OCI-LY3 (cell line): ENCODE measurements at regions not wholly inside any gene's neighbourhood (a gene's known extent, or its start where the extent isn't known, plus 50 kb on each side); places are given as distances from the start of the nearest gene placed in this dataset.
"Not testable (repeated sequence)": the region's sequence is repeated elsewhere in the genome, so short reads cannot be mapped to it uniquely, and the experiment has no call there.

Experiments used
- H2AFZ ChIP-seq: fragments of 200-600, 300-600 bp; shearing (Covaris generic); 2 replicates; pipeline ENCODE4 v1.6.0; 2014; ENCODE audit warnings: antibody characterized with exemption, low read depth, low read length
- H3K27ac ChIP-seq: fragments of 200-600, 300-600 bp; sonication (generic); 2 replicates; pipeline ENCODE4 v1.5.1; 2014; ENCODE audit warnings: mild to moderate bottlenecking, low read length, moderate library complexity, mixed read lengths
- H3K27me3 ChIP-seq: fragments of 200-600, 300-600 bp; sonication (generic); 2 replicates; pipeline ENCODE4 v1.6.1; 2014; ENCODE audit warnings: low read depth, low read length, mixed read lengths
- H3K36me3 ChIP-seq: fragments of 200-600, 300-600 bp; sonication (generic); replicated peaks from 2 replicates; pipeline ENCODE3; 2014; ENCODE audit warnings: low read depth, low read length, mixed read lengths
- H3K4me1 ChIP-seq: fragments of 300-600, 200-600 bp; sonication (generic); 2 replicates; pipeline ENCODE4 v1.6.1; 2014; ENCODE audit warnings: low read length, mixed read lengths
- H3K4me2 ChIP-seq: fragments of 200-600, 300-600 bp; sonication (generic); 2 replicates; pipeline ENCODE4 v1.6.1; 2014; ENCODE audit warnings: low read length, mixed read lengths
- H3K4me3 ChIP-seq: fragments of 300-600, 200-600 bp; sonication (generic); 2 replicates; pipeline ENCODE4 v1.5.1; 2014; ENCODE audit warnings: antibody characterized with exemption, mild to moderate bottlenecking, low read length, moderate library complexity
- H3K79me2 ChIP-seq: fragments of 300-600, 200-600 bp; shearing (Covaris generic); 2 replicates; pipeline ENCODE4 v1.6.1; 2014; ENCODE audit warnings: mild to moderate bottlenecking, low read length, mixed read lengths
- H3K9ac ChIP-seq: fragments of 300-600, 200-600 bp; shearing (Covaris generic); 2 replicates; pipeline ENCODE4 v1.6.0; 2014; ENCODE audit warnings: mild to moderate bottlenecking, low read length, moderate library complexity
- H3K9me3 ChIP-seq: fragments of 200-600, 300-600 bp; shearing (Covaris generic); 2 replicates; pipeline ENCODE4 v1.6.1; 2014; ENCODE audit warnings: low read length, mixed read lengths; ENCODE audit not compliant: insufficient read depth
- H4K20me1 ChIP-seq: fragments of 200-600, 300-600 bp; sonication (generic); 2 replicates; pipeline ENCODE4 v1.6.1; 2016; ENCODE audit warnings: low read length, mixed read lengths; ENCODE audit not compliant: insufficient read depth
- CTCF ChIP-seq: fragments of 200-600, 300-600 bp; sonication (generic); IDR thresholded peaks from 2 replicates; pipeline ENCODE4 v1.5.1; 2014; ENCODE audit warnings: antibody characterized with exemption, low read length, low read depth
- EZH2phosphoT487 ChIP-seq: fragments of 200-600 bp; shearing (Covaris generic); IDR thresholded peaks from 2 replicates; pipeline ENCODE4 v1.6.1; 2018; ENCODE audit warnings: antibody characterized with exemption, mixed run types, low read depth

- Histone ChIP-seq H3K4me2 (no peak overlapping the region), H3K9ac (no peak overlapping the region), H4K20me1 (no peaks in the 10 kb centered on the region; the same call in 1 of the 2 replicates), H3K4me3 (no peak overlapping the region), H3K79me2 (no peaks in the 10 kb centered on the region), H3K4me1 (no peaks in the 10 kb centered on the region), H3K27me3 (no peaks in the 10 kb centered on the region; the same call in 1 of the 2 replicates), H3K27ac (no peak overlapping the region), H3K36me3 (no peaks in the 10 kb centered on the region), H2AFZ (no peak overlapping the region), H3K9me3 (no peaks in the 10 kb centered on the region)
- no peak for TF ChIP-seq EZH2phosphoT487
- no peak for TF ChIP-seq CTCF
These were observed 100.3 kb downstream of the NPIPB11 start for GRCh38 chr16:29306201-29306600.

- not testable (repeated sequence) for H3K27me3 ChIP-seq, H3K79me2 ChIP-seq, H3K9me3 ChIP-seq, H3K4me3 ChIP-seq, H3K27ac ChIP-seq, H3K36me3 ChIP-seq, H2AFZ ChIP-seq, H3K9ac ChIP-seq, H3K4me1 ChIP-seq, H4K20me1 ChIP-seq, H3K4me2 ChIP-seq
These were observed 101.5 kb downstream of the NPIPB11 start for GRCh38 chr16:29305018-29305417.

GRCh38 chr16:29304251-29304650 is 102.3 kb downstream of the NPIPB11 start:
- Histone ChIP-seq H3K27me3 (no peaks in the 10 kb centered on the region; the same call in 1 of the 2 replicates), H2AFZ (no peak overlapping the region), H3K4me1 (no peaks in the 10 kb centered on the region), H3K9me3 (no peaks in the 10 kb centered on the region), H3K9ac (no peak overlapping the region), H4K20me1 (no peaks in the 10 kb centered on the region; the same call in 1 of the 2 replicates), H3K36me3 (no peaks in the 10 kb centered on the region), H3K4me2 (no peak overlapping the region), H3K79me2 (no peaks in the 10 kb centered on the region), H3K4me3 (no peak overlapping the region), H3K27ac (no peak overlapping the region)
- TF ChIP-seq CTCF (no peak), EZH2phosphoT487 (no peak)

DNA sequence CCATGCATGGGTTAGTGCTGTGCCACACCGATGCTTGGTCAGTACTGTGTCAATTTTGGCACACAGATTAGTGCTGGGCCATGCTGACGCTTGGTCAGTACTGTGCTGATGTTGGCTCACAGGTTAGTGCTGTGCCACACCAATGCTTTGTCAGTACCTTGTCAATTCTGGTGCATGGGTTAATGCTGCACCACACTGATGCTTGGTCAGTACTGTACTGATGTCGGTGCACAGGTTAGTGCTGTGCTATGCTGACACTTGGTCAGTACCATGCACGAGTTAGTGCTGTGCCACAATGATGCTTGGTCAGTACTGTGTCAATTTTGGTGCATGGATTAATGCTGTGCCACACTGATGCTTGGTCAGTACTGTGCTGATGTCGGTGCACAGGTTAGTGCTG is 103.0 kb downstream of the NPIPB11 start:
- H3K36me3 ChIP-seq = no peaks in the 10 kb centered on the region
- no peaks in the 10 kb centered on the region; the same call in 1 of the 2 replicates for H4K20me1 ChIP-seq
- no peaks in the 10 kb centered on the region for H3K4me1 ChIP-seq
- TF ChIP-seq CTCF = no peak
- no peak for TF ChIP-seq EZH2phosphoT487
- no peak overlapping the region for H3K9ac ChIP-seq
- H3K9me3 ChIP-seq = no peaks in the 10 kb centered on the region
- no peak overlapping the region for H3K4me2 ChIP-seq
- H3K79me2 ChIP-seq = no peaks in the 10 kb centered on the region
- H3K27me3 ChIP-seq = no peaks in the 10 kb centered on the region; the same call in 1 of the 2 replicates
- no peak overlapping the region for H3K4me3 ChIP-seq
- H2AFZ ChIP-seq = no peak overlapping the region
- no peak overlapping the region for H3K27ac ChIP-seq

GRCh38 chr16:29302976-29303375 is 103.5 kb downstream of the NPIPB11 start:
- no peaks in the 10 kb centered on the region for H3K79me2 ChIP-seq
- no peaks in the 10 kb centered on the region; the same call in 1 of the 2 replicates for H3K27me3 ChIP-seq
- no peak overlapping the region for H3K27ac ChIP-seq
- no peaks in the 10 kb centered on the region for H3K9me3 ChIP-seq
- TF ChIP-seq CTCF = no peak
- TF ChIP-seq EZH2phosphoT487 = no peak
- no peak overlapping the region for H3K4me2 ChIP-seq
- no peaks in the 10 kb centered on the region for H3K36me3 ChIP-seq
- no peak overlapping the region for H3K4me3 ChIP-seq
- no peaks in the 10 kb centered on the region; the same call in 1 of the 2 replicates for H4K20me1 ChIP-seq
- H3K4me1 ChIP-seq = no peaks in the 10 kb centered on the region
- H2AFZ ChIP-seq = no peak overlapping the region
- H3K9ac ChIP-seq = no peak overlapping the region

DNA sequence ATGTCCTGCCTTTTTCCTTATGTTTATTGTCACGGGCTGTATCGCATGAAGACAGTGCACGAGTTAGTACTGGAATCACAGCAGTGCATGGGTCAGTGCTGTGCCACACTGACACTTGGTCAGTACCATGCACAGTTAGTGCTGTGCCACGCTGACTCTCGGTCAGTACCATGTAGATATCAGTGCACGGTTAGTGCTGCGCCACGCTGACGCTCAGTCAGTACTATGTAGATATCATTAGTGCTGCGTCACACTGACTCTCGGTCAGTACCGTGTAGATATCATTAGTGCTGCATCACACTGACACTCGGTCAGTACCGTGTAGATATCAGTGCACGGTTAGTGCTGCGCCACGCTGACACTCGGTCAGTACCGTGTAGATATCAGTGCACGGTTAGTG is 104.1 kb downstream of the NPIPB11 start:
- not testable (repeated sequence) for H2AFZ ChIP-seq, H3K4me1 ChIP-seq, H4K20me1 ChIP-seq, H3K27me3 ChIP-seq, H3K4me2 ChIP-seq, H3K27ac ChIP-seq, H3K79me2 ChIP-seq, H3K36me3 ChIP-seq, H3K4me3 ChIP-seq, H3K9ac ChIP-seq, H3K9me3 ChIP-seq
